Mesendoderm (in vitro differentiated cells): ENCODE measurements at regions not wholly inside any gene's neighbourhood (a gene's known extent, or its start where the extent isn't known, plus 50 kb on each side); places are given as distances from the start of the nearest gene placed in this dataset.

Source experiments
- DNase-seq: peaks from one replicate; pipeline ENCODE4 v3.0.0; 2013
- H2AK5ac ChIP-seq: 2 replicates; pipeline ENCODE4 v1.6.1; 2013; ENCODE audit warnings: low read length, inconsistent platforms
- H2BK120ac ChIP-seq: 2 replicates; pipeline ENCODE4 v1.6.1; 2013; ENCODE audit warnings: low read depth, mild to moderate bottlenecking, low read length, moderate library complexity, mixed read lengths
- H2BK15ac ChIP-seq: replicated peaks from 2 replicates; pipeline ENCODE4 v1.6.1; 2013; ENCODE audit warnings: low read depth, mild to moderate bottlenecking, moderate library complexity
- H2BK5ac ChIP-seq: 2 replicates; pipeline ENCODE4 v1.6.1; 2013; ENCODE audit warnings: low read length, inconsistent platforms
- H3K18ac ChIP-seq: 2 replicates; pipeline ENCODE4 v1.6.1; 2013; ENCODE audit warnings: mild to moderate bottlenecking, low read length, mixed read lengths
- H3K23ac ChIP-seq: one replicate; pipeline ENCODE4 v1.6.1; 2013; ENCODE audit warnings: low read length
- H3K27ac ChIP-seq: 2 replicates; pipeline ENCODE4 v1.5.1; 2013; ENCODE audit warnings: low read depth, mild to moderate bottlenecking, inconsistent platforms, low read length, moderate library complexity
- H3K27me3 ChIP-seq: 2 replicates; pipeline ENCODE4 v1.6.1; 2013; ENCODE audit warnings: low read length, control low read depth, mild to moderate bottlenecking, inconsistent platforms; ENCODE audit not compliant: insufficient read depth, poor library complexity
- H3K36me3 ChIP-seq: 2 replicates; pipeline ENCODE4 v1.6.1; 2013; ENCODE audit warnings: low read length, inconsistent platforms; ENCODE audit not compliant: control insufficient read depth, insufficient read depth
- H3K4ac ChIP-seq: one replicate; pipeline ENCODE4 v1.6.1; 2013; ENCODE audit warnings: low read depth, mild to moderate bottlenecking, low read length, moderate library complexity
- H3K4me1 ChIP-seq: 2 replicates; pipeline ENCODE4 v1.6.1; 2013; ENCODE audit warnings: low read depth, low read length, inconsistent platforms; ENCODE audit not compliant: control insufficient read depth
- H3K4me2 ChIP-seq: 2 replicates; pipeline ENCODE4 v1.6.1; 2013; ENCODE audit warnings: low read length
- H3K4me3 ChIP-seq: 2 replicates; pipeline ENCODE4 v1.5.1; 2013; ENCODE audit warnings: mild to moderate bottlenecking, low read length
- H3K56ac ChIP-seq: one replicate; pipeline ENCODE4 v1.6.1; 2013; ENCODE audit warnings: low read length
- H3K79me1 ChIP-seq: 2 replicates; pipeline ENCODE4 v1.6.1; 2013; ENCODE audit warnings: low read length, inconsistent platforms
- H3K79me2 ChIP-seq: 2 replicates; pipeline ENCODE4 v1.6.1; 2013; ENCODE audit warnings: mild to moderate bottlenecking, low read length; ENCODE audit not compliant: control insufficient read depth, insufficient read depth
- H3K9ac ChIP-seq: 2 replicates; pipeline ENCODE4 v1.6.1; 2013; ENCODE audit warnings: low read length, inconsistent platforms
- H4K5ac ChIP-seq: one replicate; pipeline ENCODE4 v1.6.1; 2013; ENCODE audit warnings: low read length
- H4K8ac ChIP-seq: one replicate; pipeline ENCODE4 v1.6.1; 2013; ENCODE audit warnings: low read depth, mild to moderate bottlenecking, control low read depth, low read length, moderate library complexity
- WGBS: extraction: QIAGEN DNeasy Blood & Tissue Kit; methylation state at CpG from one replicate; pipeline ENCODE4 v1.1.7; 2013; ENCODE audit warnings: low lambda C conversion rate, missing lambda C conversion rate; ENCODE audit not compliant: insufficient coverage; ENCODE audit errors: extremely low coverage; 5-methylcytosine and 5-hydroxymethylcytosine counted together

- H3K27ac ChIP-seq, result no peak overlapping the region
- WGBS, result no CpG with 5 or more reads among the region's 9 CpGs
- H3K79me1 ChIP-seq, result no peaks in the 10 kb centered on the region
These were observed 179.7 kb upstream of the TOPAZ1 start for GRCh38 chr3:44061961-44062360.

GRCh38 chr3:44065311-44066094, 176.2 kb upstream of the TOPAZ1 start:
- H3K9ac ChIP-seq, result no peak overlapping the region
- no peak overlapping the region for H4K8ac ChIP-seq
- no peaks in the 10 kb centered on the region for H3K27me3 ChIP-seq
- H2BK15ac ChIP-seq, result no peak overlapping the region
- no peak overlapping the region for H2BK120ac ChIP-seq
- H3K79me1 ChIP-seq, result no peaks in the 10 kb centered on the region
- no peak overlapping the region for H3K18ac ChIP-seq
- no peak overlapping the region for H4K5ac ChIP-seq
- H3K4me2 ChIP-seq, result no peak overlapping the region
- H3K36me3 ChIP-seq, result no peaks in the 10 kb centered on the region
- no peak overlapping the region for H2BK5ac ChIP-seq
- H3K79me2 ChIP-seq, result no peaks in the 10 kb centered on the region
- no peak overlapping the region for H3K4ac ChIP-seq
- H3K27ac ChIP-seq, result no peak overlapping the region
- WGBS, result no CpG with 5 or more reads among the region's 10 CpGs
- peaks cover 3% of the 10 kb centered on the region for H3K4me1 ChIP-seq
- no peak overlapping the region for H2AK5ac ChIP-seq
- H3K23ac ChIP-seq, result no peak overlapping the region
- H3K56ac ChIP-seq, result no peak overlapping the region
- peak; percentile 43 for DNase-seq
- no peak overlapping the region for H3K4me3 ChIP-seq

More at GRCh38 chr3:44061961-44062360, 179.7 kb upstream of the TOPAZ1 start:
- Histone ChIP-seq H4K8ac (no peak overlapping the region), H3K18ac (no peak overlapping the region), H3K56ac (no peak overlapping the region), H3K4ac (no peak overlapping the region), H3K27me3 (no peaks in the 10 kb centered on the region), H3K79me2 (no peaks in the 10 kb centered on the region), H3K9ac (no peak overlapping the region), H2AK5ac (no peak overlapping the region), H2BK5ac (no peak overlapping the region), H3K4me3 (no peak overlapping the region), H3K4me2 (no peak overlapping the region), H3K36me3 (no peaks in the 10 kb centered on the region), H3K23ac (no peak overlapping the region), H3K4me1 (peaks cover 9% of the 10 kb centered on the region), H4K5ac (no peak overlapping the region), H2BK15ac (no peak overlapping the region), H2BK120ac (no peak overlapping the region)
- no peak for DNase-seq

- H3K23ac ChIP-seq, result no peak overlapping the region
- H3K18ac ChIP-seq, result no peak overlapping the region
- no peaks in the 10 kb centered on the region for H3K79me2 ChIP-seq
- no peak overlapping the region for H3K9ac ChIP-seq
- DNase-seq, result no peak
- H3K4me3 ChIP-seq, result no peak overlapping the region
- no peaks in the 10 kb centered on the region for H3K79me1 ChIP-seq
- no peak overlapping the region for H4K5ac ChIP-seq
- no peak overlapping the region for H2BK120ac ChIP-seq
- no peaks in the 10 kb centered on the region for H3K27me3 ChIP-seq
- peaks cover 3% of the 10 kb centered on the region for H3K4me1 ChIP-seq
- no peak overlapping the region for H2BK15ac ChIP-seq
- no CpG with 5 or more reads among the region's 3 CpGs for WGBS
- no peak overlapping the region for H2AK5ac ChIP-seq
- no peak overlapping the region for H3K27ac ChIP-seq
- H2BK5ac ChIP-seq, result no peak overlapping the region
- H4K8ac ChIP-seq, result no peak overlapping the region
- H3K4ac ChIP-seq, result no peak overlapping the region
- no peak overlapping the region for H3K56ac ChIP-seq
- H3K36me3 ChIP-seq, result no peaks in the 10 kb centered on the region
- H3K4me2 ChIP-seq, result no peak overlapping the region
These were observed 174.9 kb upstream of the TOPAZ1 start for GRCh38 chr3:44066806-44067205.

- DNase-seq, result no peak
These were observed 174.3 kb upstream of the TOPAZ1 start for GRCh38 chr3:44067431-44067830.

GRCh38 chr3:44068753-44069152, 172.9 kb upstream of the TOPAZ1 start:
- Histone ChIP-seq H3K23ac (no peak overlapping the region), H3K36me3 (no peaks in the 10 kb centered on the region), H3K4me1 (no peaks in the 10 kb centered on the region), H3K9ac (no peak overlapping the region), H2BK120ac (no peak overlapping the region), H3K18ac (no peak overlapping the region), H3K4me3 (no peak overlapping the region), H4K5ac (no peak overlapping the region), H2BK5ac (no peak overlapping the region), H2BK15ac (no peak overlapping the region), H3K4ac (no peak overlapping the region), H2AK5ac (no peak overlapping the region), H3K79me2 (no peaks in the 10 kb centered on the region), H3K56ac (no peak overlapping the region), H4K8ac (no peak overlapping the region), H3K4me2 (no peak overlapping the region), H3K27ac (no peak overlapping the region), H3K27me3 (no peaks in the 10 kb centered on the region), H3K79me1 (no peaks in the 10 kb centered on the region)
- no CpG with 5 or more reads among the region's 3 CpGs for WGBS
- DNase-seq, result no peak

More at GRCh38 chr3:44067431-44067830, 174.3 kb upstream of the TOPAZ1 start:
- H3K27me3 ChIP-seq, result no peaks in the 10 kb centered on the region
- no peak overlapping the region for H2BK5ac ChIP-seq
- no CpG with 5 or more reads among the region's 6 CpGs for WGBS
- H3K4me1 ChIP-seq, result no peaks in the 10 kb centered on the region
- no peak overlapping the region for H3K9ac ChIP-seq
- H3K27ac ChIP-seq, result no peak overlapping the region
- H3K4me3 ChIP-seq, result no peak overlapping the region
- H2BK120ac ChIP-seq, result no peak overlapping the region
- no peak overlapping the region for H3K23ac ChIP-seq
- no peak overlapping the region for H3K56ac ChIP-seq
- no peaks in the 10 kb centered on the region for H3K79me1 ChIP-seq
- no peaks in the 10 kb centered on the region for H3K36me3 ChIP-seq
- no peak overlapping the region for H3K18ac ChIP-seq
- H3K79me2 ChIP-seq, result no peaks in the 10 kb centered on the region
- H2BK15ac ChIP-seq, result no peak overlapping the region
- H4K8ac ChIP-seq, result no peak overlapping the region
- H3K4me2 ChIP-seq, result no peak overlapping the region
- no peak overlapping the region for H3K4ac ChIP-seq
- no peak overlapping the region for H4K5ac ChIP-seq
- no peak overlapping the region for H2AK5ac ChIP-seq

GRCh38 chr3:44069276-44069675, 172.4 kb upstream of the TOPAZ1 start:
- Histone ChIP-seq H3K18ac (no peak overlapping the region), H2AK5ac (no peak overlapping the region), H4K8ac (no peak overlapping the region), H3K4me1 (no peaks in the 10 kb centered on the region), H3K79me2 (no peaks in the 10 kb centered on the region), H4K5ac (no peak overlapping the region), H3K27me3 (no peaks in the 10 kb centered on the region), H2BK15ac (no peak overlapping the region), H3K56ac (no peak overlapping the region), H3K79me1 (no peaks in the 10 kb centered on the region), H3K4me2 (no peak overlapping the region), H2BK5ac (no peak overlapping the region), H3K9ac (no peak overlapping the region), H3K4ac (no peak overlapping the region), H2BK120ac (no peak overlapping the region), H3K23ac (no peak overlapping the region), H3K36me3 (no peaks in the 10 kb centered on the region), H3K27ac (no peak overlapping the region), H3K4me3 (no peak overlapping the region)
- no peak for DNase-seq
- WGBS, result no CpG with 5 or more reads among the region's 5 CpGs
